GM23338 (cell line): ENCODE measurements at regions not wholly inside any gene's neighbourhood (a gene's known extent, or its start where the extent isn't known, plus 50 kb on each side); places are given as distances from the start of the nearest gene placed in this dataset.
"Not testable (repeated sequence)": the region's sequence is repeated elsewhere in the genome, so short reads cannot be mapped to it uniquely, and the experiment has no call there.

Experiments
- ATAC-seq: fragments of 200-7000 bp; cut with Tn5 transposase; 3 replicates; pipeline ENCODE4 v1.9.1; 2020
- DNase-seq: peaks from one replicate; pipeline ENCODE4 v3.0.0-alpha.2; 2015; ENCODE audit warnings: low spot score
- H2AFZ ChIP-seq: fragments of 200-600 bp; sonication (generic); 2 replicates; pipeline ENCODE4 v1.8.0; 2016; ENCODE audit warnings: antibody characterized with exemption, mild to moderate bottlenecking, moderate library complexity
- H3F3A ChIP-seq: fragments of 200-600 bp; sonication (generic); replicated peaks from 2 replicates; pipeline ENCODE4 v1.8.0; 2017; ENCODE audit warnings: antibody characterized with exemption, mixed run types, low read depth
- H3K27ac ChIP-seq: fragments of 200-600 bp; sonication (generic); 2 replicates; pipeline ENCODE4 v1.6.1; 2016; ENCODE audit warnings: low read depth
- H3K27me3 ChIP-seq: fragments of 200-600 bp; sonication (generic); 2 replicates; pipeline ENCODE4 v1.8.0; 2016; ENCODE audit warnings: mild to moderate bottlenecking, mixed run types, moderate library complexity; ENCODE audit not compliant: insufficient read depth
- H3K36me3 ChIP-seq: fragments of 200-600 bp; sonication (generic); 2 replicates; pipeline ENCODE4 v1.8.0; 2016; ENCODE audit warnings: mild to moderate bottlenecking; ENCODE audit not compliant: insufficient read depth
- H3K4me1 ChIP-seq: fragments of 200-600 bp; sonication (generic); 2 replicates; pipeline ENCODE4 v1.8.0; 2016; ENCODE audit warnings: mild to moderate bottlenecking, moderate library complexity; ENCODE audit not compliant: insufficient read depth
- H3K4me2 ChIP-seq: fragments of 200-600 bp; sonication (generic); 2 replicates; pipeline ENCODE4 v1.7.1; 2017; ENCODE audit warnings: mixed run types
- H3K4me3 ChIP-seq: fragments of 200-600 bp; sonication (generic); 2 replicates; pipeline ENCODE4 v1.6.1; 2016; ENCODE audit warnings: mixed run types
- H3K79me2 ChIP-seq: fragments of 200-600 bp; sonication (generic); replicated peaks from 2 replicates; pipeline ENCODE4 v1.8.0; 2017; ENCODE audit warnings: mild to moderate bottlenecking; ENCODE audit not compliant: insufficient read depth
- H3K9me2 ChIP-seq: fragments of 200-600 bp; sonication (generic); 2 replicates; pipeline ENCODE4 v1.8.0; 2017; ENCODE audit not compliant: insufficient read depth
- H4K20me1 ChIP-seq: fragments of 200-600 bp; sonication (generic); replicated peaks from 2 replicates; pipeline ENCODE4 v1.8.0; 2017; ENCODE audit warnings: mild to moderate bottlenecking; ENCODE audit not compliant: insufficient read depth
- H3K27ac Mint-ChIP-seq: 2 replicates; pipeline ENCODE4 v1.8.0; 2020; ENCODE audit warnings: inconsistent platforms, mild to moderate bottlenecking, moderate library complexity, mixed read lengths
- H3K27me3 Mint-ChIP-seq: 3 replicates; pipeline ENCODE4 v1.8.0; 2022; ENCODE audit warnings: low read depth, mild to moderate bottlenecking, moderate library complexity, mixed read lengths, inconsistent platforms; ENCODE audit not compliant: insufficient read depth, poor library complexity
- H3K36me3 Mint-ChIP-seq: 3 replicates; pipeline ENCODE4 v1.8.0; 2021; ENCODE audit warnings: low read depth, mild to moderate bottlenecking, inconsistent platforms, moderate library complexity, mixed read lengths
- H3K4me1 Mint-ChIP-seq: 3 replicates; pipeline ENCODE4 v1.8.0; 2020; ENCODE audit warnings: mild to moderate bottlenecking, inconsistent platforms, mixed read lengths
- H3K4me3 Mint-ChIP-seq: 3 replicates; pipeline ENCODE4 v1.8.0; 2021; ENCODE audit warnings: moderate library complexity, mild to moderate bottlenecking, inconsistent platforms, mixed read lengths
- H3K9me3 Mint-ChIP-seq: 3 replicates; pipeline ENCODE4 v1.8.0; 2020; ENCODE audit warnings: moderate library complexity, mild to moderate bottlenecking, inconsistent platforms, mixed read lengths
- CTCF ChIP-seq, 2 experiments: fragments of 200-600 bp in 1 of 2; sonication (generic) in 1 of 2; conservative IDR thresholded peaks; 2 replicates each; pipeline versions ENCODE4 v1.5.1 to v1.6.1; 2016 to 2017; ENCODE audit warnings: antibody characterized with exemption in 2 of 2, low read depth in 2 of 2, mild to moderate bottlenecking in 2 of 2, moderate library complexity in 1 of 2
- EZH2 ChIP-seq: fragments of 200-600 bp; sonication (generic); IDR thresholded peaks from one replicate; pipeline ENCODE4 v1.8.0; 2017; ENCODE audit warnings: antibody characterized with exemption, mild to moderate bottlenecking, low read depth; ENCODE audit not compliant: unreplicated experiment
- EZH2phosphoT487 ChIP-seq: fragments of 200-600 bp; sonication (generic); IDR thresholded peaks from one replicate; pipeline ENCODE4 v1.8.1; 2018; ENCODE audit warnings: antibody characterized with exemption; ENCODE audit not compliant: unreplicated experiment
- JUNB ChIP-seq: IDR thresholded peaks from one replicate; pipeline ENCODE4 v1.6.1; 2016; ENCODE audit warnings: antibody characterized with exemption; ENCODE audit not compliant: unreplicated experiment
- REST ChIP-seq: IDR thresholded peaks from one replicate; pipeline ENCODE4 v1.6.1; 2018; ENCODE audit warnings: antibody characterized with exemption; ENCODE audit not compliant: unreplicated experiment
- STAT1 ChIP-seq: IDR thresholded peaks from one replicate; pipeline ENCODE4 v1.6.1; 2016; ENCODE audit warnings: antibody characterized with exemption; ENCODE audit not compliant: unreplicated experiment
- ZNF331 ChIP-seq: fragments of 250-450 bp; sonication (Bioruptor Pico); IDR thresholded peaks from 2 replicates; pipeline ENCODE4 v1.5.0; 2020; ENCODE audit warnings: low read depth, mild to moderate bottlenecking, moderate library complexity

GRCh38 chr2:94776036-94776435, 95.2 kb upstream of the TEKT4 start (continued):
- TF ChIP-seq JUNB (no peak), STAT1 (no peak), REST (no peak), ZNF331 (no peak), CTCF (conservative IDR thresholded peaks at IDR 0.05; ENCODE audit: low read depth in 2 of 2) (no peak), EZH2 (no peak), EZH2phosphoT487 (no peak)

GRCh38 chr2:94785105-94785504, 86.1 kb upstream of the TEKT4 start:
- H3K27me3 Mint-ChIP-seq: peaks cover 49% of the 10 kb centered on the region
- peaks cover 18% of the 10 kb centered on the region for H3K27me3 ChIP-seq
- H3K4me1 Mint-ChIP-seq, H4K20me1 ChIP-seq, H3K4me3 ChIP-seq, ATAC-seq, H3K36me3 ChIP-seq, H3K4me1 ChIP-seq, H3K9me2 ChIP-seq, H3K79me2 ChIP-seq, H3K27ac ChIP-seq, H2AFZ ChIP-seq, H3K36me3 Mint-ChIP-seq, H3K27ac Mint-ChIP-seq, H3K9me3 Mint-ChIP-seq, H3K4me2 ChIP-seq, H3K4me3 Mint-ChIP-seq, DNase-seq, H3F3A ChIP-seq: not testable (repeated sequence)

GRCh38 chr2:94786424-94786823, 84.8 kb upstream of the TEKT4 start:
- H3K4me2 ChIP-seq, H3K36me3 ChIP-seq, H4K20me1 ChIP-seq, ATAC-seq, DNase-seq, H3K4me1 Mint-ChIP-seq, H3K79me2 ChIP-seq, H3F3A ChIP-seq, H3K4me3 Mint-ChIP-seq, H3K9me2 ChIP-seq, H3K36me3 Mint-ChIP-seq, H3K4me3 ChIP-seq, H2AFZ ChIP-seq, H3K27ac ChIP-seq, H3K9me3 Mint-ChIP-seq, H3K4me1 ChIP-seq, H3K27ac Mint-ChIP-seq: not testable (repeated sequence)
- H3K27me3 ChIP-seq: peaks cover 23% of the 10 kb centered on the region
- peaks cover 43% of the 10 kb centered on the region for H3K27me3 Mint-ChIP-seq

- H3K9me3 Mint-ChIP-seq, H3K4me3 Mint-ChIP-seq, H3K4me1 ChIP-seq, H3K27ac ChIP-seq, H3K36me3 ChIP-seq, H3K9me2 ChIP-seq, H3K4me3 ChIP-seq, H3F3A ChIP-seq, ATAC-seq, H3K36me3 Mint-ChIP-seq, H2AFZ ChIP-seq, H3K79me2 ChIP-seq, H3K4me2 ChIP-seq, H3K27ac Mint-ChIP-seq, H4K20me1 ChIP-seq, DNase-seq, H3K4me1 Mint-ChIP-seq: not testable (repeated sequence)
- H3K27me3 Mint-ChIP-seq: peaks cover 30% of the 10 kb centered on the region
- H3K27me3 ChIP-seq: peaks cover 22% of the 10 kb centered on the region
These were observed 81.1 kb upstream of the TEKT4 start for GRCh38 chr2:94790169-94790568.
